ENCODE measurements at regions not wholly inside any gene's neighbourhood (a gene's known extent, or its start where the extent isn't known, plus 50 kb on each side); places are given as distances from the start of the nearest gene placed in this dataset.

GRCh38 chr6:41442352-41442672 lies 103.9 kb upstream of the FOXP4 start:
- H3K56ac ChIP-seq (ENCODE audit: insufficient read length, low read depth, low read length) = no peak overlapping the region
- Mint-ChIP-seq H3K9me3 (no peaks in the 10 kb centered on the region), H3K27me3 (ENCODE audit: low read depth) (peaks cover 78% of the 10 kb centered on the region), H3K4me3 (peak overlapping the region; percentile 53 to 72; a peak in 4 of 5 replicates), H3K36me3 (ENCODE audit: insufficient read depth in 1 of 3, low read depth in 3 of 3) (no peaks in the 10 kb centered on the region), H3K4me1 (peaks cover 28 to 44% of the 10 kb centered on the region in 2 experiments), H3K27ac (no peak overlapping the region)
- H2BK120ac ChIP-seq (ENCODE audit: low read depth, low read length, poor library complexity, severe bottlenecking) = no peak overlapping the region
- H3K27ac ChIP-seq (ENCODE audit: insufficient read length, low read depth, low read length) = no peak overlapping the region
- no peak overlapping the region for H3K4me2 ChIP-seq (ENCODE audit: insufficient read depth, insufficient read length, low read length)
- no peak overlapping the region for H4K5ac ChIP-seq (ENCODE audit: insufficient read length, low read depth, low read length)
- H3T11ph ChIP-seq (ENCODE audit: low read length) = no peak overlapping the region
- no peaks in the 10 kb centered on the region for H3K79me2 ChIP-seq (ENCODE audit: insufficient read depth, low read length)
- H3K14ac ChIP-seq (ENCODE audit: insufficient read depth, low read length) = no peak overlapping the region
- no peak overlapping the region for H3K18ac ChIP-seq (ENCODE audit: insufficient read length, low read depth, low read length)
- TF ChIP-seq CTCF (conservative IDR thresholded peaks at IDR 0.05) = no peak
- H3K4me1 ChIP-seq (ENCODE audit: insufficient read depth, low read length) = peaks cover 5% of the 10 kb centered on the region; the same call in 1 of the 2 replicates
- H2AK5ac ChIP-seq (ENCODE audit: insufficient read length, low read length) = no peak overlapping the region
- H3K9me3 ChIP-seq (ENCODE audit: control insufficient read depth, low read depth, low read length) = no peaks in the 10 kb centered on the region
- H3K9ac ChIP-seq (ENCODE audit: extremely low read depth, insufficient read length, low read length) = no peak overlapping the region
- no peak overlapping the region for H4K91ac ChIP-seq (ENCODE audit: insufficient read length, low read depth, low read length)
- H3K23ac ChIP-seq (ENCODE audit: insufficient read length, low read depth, low read length) = no peak overlapping the region
- H3K79me1 ChIP-seq (ENCODE audit: insufficient read depth, low read depth, low read length, poor library complexity, severe bottlenecking) = no peaks in the 10 kb centered on the region
- no peak overlapping the region for H2BK15ac ChIP-seq (ENCODE audit: low read depth, low read length)
- H2BK20ac ChIP-seq (ENCODE audit: low read depth, low read length, poor library complexity, severe bottlenecking) = no peak overlapping the region
- no peak overlapping the region for H2AFZ ChIP-seq (ENCODE audit: low read length)
- no peak for DNase-seq
- no CpG with 5 or more reads among the region's 2 CpGs for WGBS (ENCODE audit: extremely low coverage, insufficient read length, low lambda C conversion rate)
- no peaks in the 10 kb centered on the region for H3K23me2 ChIP-seq (ENCODE audit: insufficient read length, low read depth, low read length, poor library complexity, severe bottlenecking)
- no peak overlapping the region for H3K4ac ChIP-seq (ENCODE audit: low read depth, low read length)
- H2BK5ac ChIP-seq (ENCODE audit: insufficient read length, low read length) = no peak overlapping the region
- peaks cover 4% of the 10 kb centered on the region; the same call in 1 of the 2 replicates for H3K27me3 ChIP-seq (ENCODE audit: insufficient read depth, low read length)
- H4K8ac ChIP-seq (replicated peaks; ENCODE audit: insufficient read length, low read depth, low read length) = no peak overlapping the region
- H4K20me1 ChIP-seq (ENCODE audit: control insufficient read depth, insufficient read depth, insufficient read length) = no peaks in the 10 kb centered on the region
- H2BK12ac ChIP-seq (ENCODE audit: insufficient read length, low read depth, low read length) = no peak overlapping the region
